Stimulated activated CD8-positive, alpha-beta memory T cell treated with anti-CD3 and anti-CD28 coated beads, Interleukin-15, amount 100 ng/mL, for 48 hours (primary cell): ENCODE measurements at regions not wholly inside any gene's neighbourhood (a gene's known extent, or its start where the extent isn't known, plus 50 kb on each side); places are given as distances from the start of the nearest gene placed in this dataset.

ENCODE experiments used
- DNase-seq, 2 donors: peaks; one replicate each; pipeline ENCODE4 v3.0.0-alpha.2; 2020; ENCODE audit warnings: low read depth in 2 of 2

GRCh38 chr1:79695138-79695537 is 688.6 kb upstream of the ADGRL4 start:
- no peak for DNase-seq

- DNase-seq, result no peak
Observed at GRCh38 chr1:79694241-79694640, 687.7 kb upstream of the ADGRL4 start.

- DNase-seq, result no peak
Observed at GRCh38 chr1:79693441-79694114, 687.0 kb upstream of the ADGRL4 start.

- no peak for DNase-seq
Observed at GRCh38 chr1:79692519-79692918, 686.0 kb upstream of the ADGRL4 start.

GRCh38 chr1:79688932-79689331 is 682.4 kb upstream of the ADGRL4 start:
- no peak for DNase-seq

GRCh38 chr1:79683420-79683819 is 676.9 kb upstream of the ADGRL4 start:
- no peak for DNase-seq

- no peak for DNase-seq
Observed at GRCh38 chr1:79682478-79682877, 675.9 kb upstream of the ADGRL4 start.

GRCh38 chr1:79681382-79681781 is 674.9 kb upstream of the ADGRL4 start:
- DNase-seq, result no peak

- no peak for DNase-seq
Observed at GRCh38 chr1:79679916-79680315, 673.4 kb upstream of the ADGRL4 start.

- no peak for DNase-seq
Observed at GRCh38 chr1:79667848-79668696, 661.5 kb upstream of the ADGRL4 start.

GRCh38 chr1:79667166-79667565 is 660.6 kb upstream of the ADGRL4 start:
- DNase-seq, result no peak

GRCh38 chr1:79663916-79664315 is 657.4 kb upstream of the ADGRL4 start:
- no peak for DNase-seq

GRCh38 chr1:79662596-79662995 is 656.1 kb upstream of the ADGRL4 start:
- no peak for DNase-seq

- DNase-seq, result no peak
Observed at GRCh38 chr1:79660129-79660528, 653.6 kb upstream of the ADGRL4 start.

- no peak for DNase-seq
Observed at GRCh38 chr1:79657951-79658658, 651.6 kb upstream of the ADGRL4 start.

GRCh38 chr1:79655876-79656275 is 649.3 kb upstream of the ADGRL4 start:
- DNase-seq, result no peak

- no peak for DNase-seq
Observed at GRCh38 chr1:79652426-79652825, 645.9 kb upstream of the ADGRL4 start.

GRCh38 chr1:79648126-79648525 is 641.6 kb upstream of the ADGRL4 start:
- DNase-seq, result no peak

- no peak for DNase-seq
Observed at GRCh38 chr1:79646880-79647279, 640.4 kb upstream of the ADGRL4 start.

- no peak for DNase-seq
Observed at GRCh38 chr1:79638382-79638781, 631.9 kb upstream of the ADGRL4 start.

- DNase-seq, result no peak
Observed at GRCh38 chr1:79633456-79633855, 626.9 kb upstream of the ADGRL4 start.

GRCh38 chr1:79629414-79629813 is 622.9 kb upstream of the ADGRL4 start:
- no peak for DNase-seq

- DNase-seq, result no peak
Observed at GRCh38 chr1:79617777-79618176, 611.2 kb upstream of the ADGRL4 start.
